H1 (cell line): ENCODE measurements at regions not wholly inside any gene's neighbourhood (a gene's known extent, or its start where the extent isn't known, plus 50 kb on each side); places are given as distances from the start of the nearest gene placed in this dataset.
"Not testable (repeated sequence)": the region's sequence is repeated elsewhere in the genome, so short reads cannot be mapped to it uniquely, and the experiment has no call there.

Source experiments
- CTCF ChIA-PET: fragments of 300-600 bp; sonication (Branson Sonifier 250); formaldehyde crosslinking; loops from one replicate; lab custom pipeline; 2021; ENCODE audit not compliant: partially characterized antibody; lab: Charles Lee
- POLR2A ChIA-PET: fragments of 300-600 bp; sonication (Branson Sonifier 250); formaldehyde crosslinking; loops from one replicate; lab custom pipeline; 2021; ENCODE audit warnings: inconsistent platforms; ENCODE audit not compliant: partially characterized antibody; lab: Charles Lee
- DNase-seq, 2 experiments: peaks; one replicate each; pipeline versions ENCODE4 v3.0.0 to v3.0.0-alpha.2; 2010 to 2022; ENCODE audit warnings: low spot score in 2 of 2, low read depth in 1 of 2, mixed read lengths in 1 of 2
- FAIRE-seq: peaks from 2 replicates; lab custom pipeline; 2011; peaks lifted over from hg19 to GRCh38; lab: Jason Lieb, UNC
- H2AFZ ChIP-seq: 2 replicates; pipeline ENCODE4 v1.8.1; 2012; ENCODE audit warnings: low read length, inconsistent platforms
- H2AK5ac ChIP-seq: 2 replicates; pipeline ENCODE4 v1.6.1; 2013; ENCODE audit warnings: low read depth, low read length
- H2BK120ac ChIP-seq: replicated peaks from 2 replicates; pipeline ENCODE3; 2013; ENCODE audit warnings: low read depth, low read length, inconsistent platforms
- H2BK12ac ChIP-seq: 2 replicates; pipeline ENCODE4 v1.6.1; 2013; ENCODE audit warnings: low read depth, low read length
- H2BK15ac ChIP-seq: 2 replicates; pipeline ENCODE4 v1.6.1; 2013; ENCODE audit warnings: low read length
- H2BK20ac ChIP-seq: 2 replicates; pipeline ENCODE4 v1.6.1; 2013; ENCODE audit warnings: low read length
- H2BK5ac ChIP-seq: 2 replicates; pipeline ENCODE4 v1.6.1; 2013; ENCODE audit warnings: low read depth, low read length
- H3K14ac ChIP-seq: 2 replicates; pipeline ENCODE4 v1.6.1; 2013; ENCODE audit warnings: inconsistent platforms; ENCODE audit not compliant: insufficient read length
- H3K18ac ChIP-seq: 2 replicates; pipeline ENCODE4 v1.6.1; 2013; ENCODE audit warnings: low read length; ENCODE audit errors: extremely low read depth
- H3K23ac ChIP-seq: 2 replicates; pipeline ENCODE4 v1.6.1; 2013; ENCODE audit warnings: inconsistent platforms; ENCODE audit not compliant: insufficient read length
- H3K23me2 ChIP-seq: 2 replicates; pipeline ENCODE4 v1.6.1; 2013; ENCODE audit warnings: low read depth, low read length
- H3K27ac ChIP-seq: 2 replicates; pipeline ENCODE4 v1.6.1; 2011; ENCODE audit warnings: low read depth, low read length, inconsistent platforms
- H3K27me3 ChIP-seq, 4 experiments: replicated peaks in 1 of 4; 1 replicate in 1 of 4; 2 replicates in 3 of 4; pipeline versions ENCODE4 v1.6.1 to v1.8.1; 2011 to 2013; ENCODE audit warnings: low read length in 3 of 4, mild to moderate bottlenecking in 3 of 4, inconsistent platforms in 2 of 4, mixed read lengths in 2 of 4, moderate library complexity in 1 of 4; ENCODE audit not compliant: control insufficient read depth in 3 of 4, insufficient read depth in 3 of 4; ENCODE audit errors: extremely low read depth in 1 of 4
- H3K36me3 ChIP-seq, 4 experiments: 2 replicates each; pipeline versions ENCODE4 v1.6.1 to v1.8.1; 2011 to 2013; ENCODE audit warnings: mild to moderate bottlenecking in 4 of 4, low read length in 3 of 4, moderate library complexity in 2 of 4, control low read depth in 1 of 4, inconsistent platforms in 1 of 4; ENCODE audit not compliant: insufficient read depth in 4 of 4, control insufficient read depth in 2 of 4
- H3K4ac ChIP-seq: replicated peaks from 2 replicates; pipeline ENCODE3; 2013; ENCODE audit warnings: low read length, low read depth, mixed read lengths, inconsistent platforms; ENCODE audit not compliant: insufficient read length
- H3K4me1 ChIP-seq, 4 experiments: replicated peaks in 1 of 4; 1 replicate in 1 of 4; 2 replicates in 3 of 4; pipeline versions ENCODE4 v1.6.1 to v1.8.1; 2011 to 2013; ENCODE audit warnings: low read length in 3 of 4, inconsistent platforms in 2 of 4, mixed read lengths in 1 of 4; ENCODE audit not compliant: insufficient read depth in 4 of 4, control insufficient read depth in 3 of 4
- H3K4me2 ChIP-seq, 2 experiments: 2 replicates each; pipeline versions ENCODE4 v1.6.1 to v1.8.1; 2011 to 2013; ENCODE audit warnings: low read depth in 2 of 2, low read length in 2 of 2, control low read depth in 1 of 2, inconsistent platforms in 1 of 2, mild to moderate bottlenecking in 1 of 2; ENCODE audit not compliant: insufficient read depth in 1 of 2
- H3K4me3 ChIP-seq, 4 experiments: fragments of 200-600, 300-600 bp in 1 of 4; sonication (generic), shearing (Covaris generic), sonication (Bioruptor Twin) in 1 of 4; 2 replicates each; pipeline versions ENCODE4 v1.5.1 to v1.8.1; 2011 to 2016; ENCODE audit warnings: low read length in 4 of 4, low read depth in 3 of 4, control low read depth in 2 of 4, inconsistent platforms in 2 of 4, mild to moderate bottlenecking in 2 of 4, mixed read lengths in 1 of 4, moderate library complexity in 1 of 4; ENCODE audit not compliant: insufficient read depth in 2 of 4; ENCODE audit errors: extremely low read depth in 1 of 4
- H3K56ac ChIP-seq: replicated peaks from 2 replicates; pipeline ENCODE3; 2013; ENCODE audit warnings: low read depth, mild to moderate bottlenecking, mixed read lengths, low read length, inconsistent platforms; ENCODE audit not compliant: insufficient read length
- H3K79me1 ChIP-seq: 2 replicates; pipeline ENCODE4 v1.6.1; 2013; ENCODE audit warnings: low read depth, low read length, control low read depth
- H3K79me2 ChIP-seq, 2 experiments: 2 replicates each; pipeline versions ENCODE4 v1.6.1 to v1.8.1; 2012 to 2013; ENCODE audit warnings: low read length in 2 of 2, mild to moderate bottlenecking in 2 of 2, inconsistent platforms in 1 of 2; ENCODE audit not compliant: insufficient read depth in 2 of 2, control insufficient read depth in 1 of 2
- H3K9ac ChIP-seq, 4 experiments: replicated peaks in 1 of 4; 1 replicate in 1 of 4; 2 replicates in 3 of 4; pipeline versions ENCODE4 v1.6.1 to v1.8.1; 2011 to 2013; ENCODE audit warnings: low read depth in 3 of 4, low read length in 3 of 4, control low read depth in 2 of 4, mild to moderate bottlenecking in 2 of 4, moderate library complexity in 2 of 4, inconsistent platforms in 1 of 4; ENCODE audit errors: extremely low read depth in 1 of 4
- H3K9me3 ChIP-seq, 2 experiments: 2 replicates each; pipeline versions ENCODE4 v1.6.1 to v1.8.1; 2012 to 2013; ENCODE audit warnings: mild to moderate bottlenecking in 2 of 2, moderate library complexity in 2 of 2, control low read depth in 1 of 2, inconsistent platforms in 1 of 2, low read depth in 1 of 2, low read length in 1 of 2, mixed read lengths in 1 of 2; ENCODE audit not compliant: insufficient read depth in 2 of 2
- H4K20me1 ChIP-seq, 2 experiments: replicated peaks in 1 of 2; 2 replicates each; pipeline versions ENCODE3 to v1.8.1; 2011 to 2013; ENCODE audit warnings: inconsistent platforms in 2 of 2, low read length in 2 of 2, mild to moderate bottlenecking in 1 of 2; ENCODE audit not compliant: insufficient read depth in 2 of 2, control insufficient read depth in 1 of 2
- H4K5ac ChIP-seq: 2 replicates; pipeline ENCODE4 v1.6.1; 2013; ENCODE audit warnings: low read length, low read depth, mixed read lengths, inconsistent platforms; ENCODE audit not compliant: insufficient read length
- H4K8ac ChIP-seq: 2 replicates; pipeline ENCODE4 v1.8.0; 2013; ENCODE audit warnings: mild to moderate bottlenecking, moderate library complexity, low read length, inconsistent platforms; ENCODE audit not compliant: insufficient read depth; ENCODE audit errors: extremely low read depth
- H4K91ac ChIP-seq: replicated peaks from 2 replicates; pipeline ENCODE3; 2013; ENCODE audit warnings: low read length, mixed read lengths, inconsistent platforms; ENCODE audit not compliant: insufficient read length
- WGBS, 2 experiments: shearing (Covaris generic) in 1 of 2; methylation state at CpG; one replicate each; pipeline versions ENCODE4 v1.1.6 to v1.1.7; 2013 to 2015; ENCODE audit warnings: low lambda C conversion rate in 2 of 2, mixed read lengths in 2 of 2, inconsistent platforms in 1 of 2, low coverage in 1 of 2, missing lambda C conversion rate in 1 of 2; ENCODE audit not compliant: insufficient replicate concordance in 2 of 2, insufficient coverage in 1 of 2, insufficient read length in 1 of 2; ENCODE audit errors: extremely low coverage in 1 of 2, missing lambda C conversion rate in 1 of 2; 5-methylcytosine and 5-hydroxymethylcytosine counted together

DNA sequence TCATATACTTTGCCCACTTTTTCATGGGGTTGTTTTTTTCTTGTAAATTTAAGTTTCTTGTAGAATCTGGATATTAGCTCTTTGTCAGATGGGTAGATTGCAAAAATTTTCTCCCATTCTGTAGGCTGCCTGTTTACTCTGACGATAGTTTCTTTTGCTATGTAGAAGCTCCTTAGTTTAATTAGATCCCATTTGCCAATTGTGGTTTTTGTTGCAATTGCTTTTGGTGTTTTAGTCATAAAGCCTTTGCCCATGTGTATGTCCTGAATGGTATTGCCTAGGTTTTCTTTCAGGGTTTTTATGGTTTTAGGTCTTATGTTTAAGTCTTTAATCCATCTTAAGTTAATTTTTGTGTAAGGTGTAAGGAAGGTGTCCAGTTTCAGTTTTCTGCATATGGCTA, 276.0 kb upstream of the COL3A1 start:
- H3K56ac ChIP-seq, H3K4me3 ChIP-seq, H4K20me1 ChIP-seq, H3K36me3 ChIP-seq, POLR2A ChIA-PET, H4K5ac ChIP-seq, H4K8ac ChIP-seq, H4K91ac ChIP-seq, H3K23ac ChIP-seq, H3K9me3 ChIP-seq, H3K14ac ChIP-seq, H3K79me2 ChIP-seq, H2AFZ ChIP-seq, H3K23me2 ChIP-seq, DNase-seq, H2BK5ac ChIP-seq, CTCF ChIA-PET, H3K27me3 ChIP-seq, H2BK20ac ChIP-seq, H3K4ac ChIP-seq, H3K4me2 ChIP-seq, H2BK15ac ChIP-seq, H2BK120ac ChIP-seq, H3K27ac ChIP-seq, H3K18ac ChIP-seq, FAIRE-seq, H3K79me1 ChIP-seq, H2AK5ac ChIP-seq, H2BK12ac ChIP-seq, H3K9ac ChIP-seq, H3K4me1 ChIP-seq: not testable (repeated sequence)
- 85% methylated on average over 1 of the region's 1 CpG; no CpG with 5 or more reads in 1 of the 2 experiments for WGBS, 2 experiments
